H1 (cell line): ENCODE measurements at regions not wholly inside any gene's neighbourhood (a gene's known extent, or its start where the extent isn't known, plus 50 kb on each side); places are given as distances from the start of the nearest gene placed in this dataset.

Experiments
- ASH2L ChIP-seq: fragments of 200-600, 300-600 bp; sonication (generic); IDR thresholded peaks from one replicate; pipeline ENCODE4 v1.7.1; 2017; ENCODE audit warnings: low read length
- BCL11A ChIP-seq, 2 experiments: IDR thresholded peaks; one replicate each; pipeline ENCODE4 v1.6.1; 2011; ENCODE audit warnings: low read depth in 2 of 2, low read length in 2 of 2, mild to moderate bottlenecking in 2 of 2
- HDAC2 ChIP-seq, 2 experiments: fragments of 300-600 bp in 1 of 2; sonication (generic) in 1 of 2; IDR thresholded peaks; 2 replicates each; pipeline ENCODE4 v1.6.1; 2011 to 2012; ENCODE audit warnings: low read depth in 2 of 2, low read length in 2 of 2, mild to moderate bottlenecking in 2 of 2, moderate library complexity in 2 of 2, borderline replicate concordance in 1 of 2, inconsistent platforms in 1 of 2
- HDAC6 ChIP-seq: IDR thresholded peaks from one replicate; pipeline ENCODE4 v1.7.1; 2012; ENCODE audit warnings: low read depth, mild to moderate bottlenecking, inconsistent platforms, low read length, moderate library complexity
- KDM1A ChIP-seq: fragments of 200-600, 300-600 bp; sonication (generic); IDR thresholded peaks from 2 replicates; pipeline ENCODE4 v1.7.1; 2016; ENCODE audit warnings: mild to moderate bottlenecking, low read length, borderline replicate concordance
- MAX ChIP-seq: IDR thresholded peaks from 2 replicates; pipeline ENCODE4 v1.6.1; 2012; ENCODE audit warnings: inconsistent platforms
- PHF8 ChIP-seq: fragments of 200-600 bp; sonication (generic); conservative IDR thresholded peaks from 2 replicates; pipeline ENCODE4 v1.7.1; 2012; ENCODE audit warnings: low read depth, mild to moderate bottlenecking, inconsistent platforms, low read length, moderate library complexity
- TEAD4 ChIP-seq: IDR thresholded peaks from 2 replicates; pipeline ENCODE4 v1.6.1; 2012; ENCODE audit warnings: low read depth, low read length, inconsistent platforms, mixed read lengths
- YY1 ChIP-seq: IDR thresholded peaks from 2 replicates; pipeline ENCODE4 v1.6.1; 2011; ENCODE audit warnings: low read depth, mild to moderate bottlenecking, low read length
- TF ChIP-seq, protein P1 (sequence below): fragments of 300-600 bp; sonication (generic); IDR thresholded peaks from 2 replicates; pipeline ENCODE4 v1.7.1; 2012; ENCODE audit warnings: low read length, moderate library complexity, mild to moderate bottlenecking, inconsistent platforms; ENCODE audit not compliant: insufficient replicate concordance

DNA sequence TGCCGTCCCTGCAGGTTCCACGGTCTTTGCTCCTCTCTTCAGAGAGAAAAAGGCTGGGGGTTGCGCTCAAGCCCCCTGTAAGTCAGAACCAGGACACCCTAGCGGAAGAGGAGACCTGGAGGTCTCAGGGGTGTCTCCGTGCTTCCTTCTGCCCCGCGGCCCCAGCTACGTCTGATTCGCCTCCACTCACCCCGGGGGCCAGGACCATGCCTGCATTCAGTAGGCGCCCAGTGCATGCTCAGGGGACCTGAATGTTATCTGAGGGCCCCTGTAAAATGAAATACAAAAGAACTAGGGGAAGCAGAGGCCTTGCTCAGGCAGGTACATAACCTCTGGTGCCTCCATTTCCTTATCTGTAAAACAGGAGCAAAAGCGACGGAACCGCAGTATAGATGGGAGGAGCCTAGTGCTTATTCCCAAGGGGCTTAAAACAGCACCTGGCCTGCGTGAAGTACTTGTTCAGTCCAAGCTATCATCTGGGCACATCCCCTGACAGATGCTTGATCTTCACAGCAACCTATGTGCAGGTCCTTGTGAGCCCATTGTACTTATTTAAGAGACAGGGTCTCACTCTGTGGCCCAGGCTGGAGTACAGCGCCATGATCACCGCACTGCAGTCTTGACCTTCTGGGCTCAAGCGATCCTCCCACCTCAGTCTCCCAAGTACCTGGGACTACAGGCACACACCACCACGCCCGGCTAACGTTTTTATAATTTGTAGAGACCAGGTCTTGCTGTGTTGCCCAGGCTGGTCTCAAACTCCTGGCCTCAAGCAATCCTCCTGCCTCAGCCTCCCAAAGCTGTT lies 110.3 kb upstream of the NCOR2 start (continued):
- TF ChIP-seq, protein P1, sequence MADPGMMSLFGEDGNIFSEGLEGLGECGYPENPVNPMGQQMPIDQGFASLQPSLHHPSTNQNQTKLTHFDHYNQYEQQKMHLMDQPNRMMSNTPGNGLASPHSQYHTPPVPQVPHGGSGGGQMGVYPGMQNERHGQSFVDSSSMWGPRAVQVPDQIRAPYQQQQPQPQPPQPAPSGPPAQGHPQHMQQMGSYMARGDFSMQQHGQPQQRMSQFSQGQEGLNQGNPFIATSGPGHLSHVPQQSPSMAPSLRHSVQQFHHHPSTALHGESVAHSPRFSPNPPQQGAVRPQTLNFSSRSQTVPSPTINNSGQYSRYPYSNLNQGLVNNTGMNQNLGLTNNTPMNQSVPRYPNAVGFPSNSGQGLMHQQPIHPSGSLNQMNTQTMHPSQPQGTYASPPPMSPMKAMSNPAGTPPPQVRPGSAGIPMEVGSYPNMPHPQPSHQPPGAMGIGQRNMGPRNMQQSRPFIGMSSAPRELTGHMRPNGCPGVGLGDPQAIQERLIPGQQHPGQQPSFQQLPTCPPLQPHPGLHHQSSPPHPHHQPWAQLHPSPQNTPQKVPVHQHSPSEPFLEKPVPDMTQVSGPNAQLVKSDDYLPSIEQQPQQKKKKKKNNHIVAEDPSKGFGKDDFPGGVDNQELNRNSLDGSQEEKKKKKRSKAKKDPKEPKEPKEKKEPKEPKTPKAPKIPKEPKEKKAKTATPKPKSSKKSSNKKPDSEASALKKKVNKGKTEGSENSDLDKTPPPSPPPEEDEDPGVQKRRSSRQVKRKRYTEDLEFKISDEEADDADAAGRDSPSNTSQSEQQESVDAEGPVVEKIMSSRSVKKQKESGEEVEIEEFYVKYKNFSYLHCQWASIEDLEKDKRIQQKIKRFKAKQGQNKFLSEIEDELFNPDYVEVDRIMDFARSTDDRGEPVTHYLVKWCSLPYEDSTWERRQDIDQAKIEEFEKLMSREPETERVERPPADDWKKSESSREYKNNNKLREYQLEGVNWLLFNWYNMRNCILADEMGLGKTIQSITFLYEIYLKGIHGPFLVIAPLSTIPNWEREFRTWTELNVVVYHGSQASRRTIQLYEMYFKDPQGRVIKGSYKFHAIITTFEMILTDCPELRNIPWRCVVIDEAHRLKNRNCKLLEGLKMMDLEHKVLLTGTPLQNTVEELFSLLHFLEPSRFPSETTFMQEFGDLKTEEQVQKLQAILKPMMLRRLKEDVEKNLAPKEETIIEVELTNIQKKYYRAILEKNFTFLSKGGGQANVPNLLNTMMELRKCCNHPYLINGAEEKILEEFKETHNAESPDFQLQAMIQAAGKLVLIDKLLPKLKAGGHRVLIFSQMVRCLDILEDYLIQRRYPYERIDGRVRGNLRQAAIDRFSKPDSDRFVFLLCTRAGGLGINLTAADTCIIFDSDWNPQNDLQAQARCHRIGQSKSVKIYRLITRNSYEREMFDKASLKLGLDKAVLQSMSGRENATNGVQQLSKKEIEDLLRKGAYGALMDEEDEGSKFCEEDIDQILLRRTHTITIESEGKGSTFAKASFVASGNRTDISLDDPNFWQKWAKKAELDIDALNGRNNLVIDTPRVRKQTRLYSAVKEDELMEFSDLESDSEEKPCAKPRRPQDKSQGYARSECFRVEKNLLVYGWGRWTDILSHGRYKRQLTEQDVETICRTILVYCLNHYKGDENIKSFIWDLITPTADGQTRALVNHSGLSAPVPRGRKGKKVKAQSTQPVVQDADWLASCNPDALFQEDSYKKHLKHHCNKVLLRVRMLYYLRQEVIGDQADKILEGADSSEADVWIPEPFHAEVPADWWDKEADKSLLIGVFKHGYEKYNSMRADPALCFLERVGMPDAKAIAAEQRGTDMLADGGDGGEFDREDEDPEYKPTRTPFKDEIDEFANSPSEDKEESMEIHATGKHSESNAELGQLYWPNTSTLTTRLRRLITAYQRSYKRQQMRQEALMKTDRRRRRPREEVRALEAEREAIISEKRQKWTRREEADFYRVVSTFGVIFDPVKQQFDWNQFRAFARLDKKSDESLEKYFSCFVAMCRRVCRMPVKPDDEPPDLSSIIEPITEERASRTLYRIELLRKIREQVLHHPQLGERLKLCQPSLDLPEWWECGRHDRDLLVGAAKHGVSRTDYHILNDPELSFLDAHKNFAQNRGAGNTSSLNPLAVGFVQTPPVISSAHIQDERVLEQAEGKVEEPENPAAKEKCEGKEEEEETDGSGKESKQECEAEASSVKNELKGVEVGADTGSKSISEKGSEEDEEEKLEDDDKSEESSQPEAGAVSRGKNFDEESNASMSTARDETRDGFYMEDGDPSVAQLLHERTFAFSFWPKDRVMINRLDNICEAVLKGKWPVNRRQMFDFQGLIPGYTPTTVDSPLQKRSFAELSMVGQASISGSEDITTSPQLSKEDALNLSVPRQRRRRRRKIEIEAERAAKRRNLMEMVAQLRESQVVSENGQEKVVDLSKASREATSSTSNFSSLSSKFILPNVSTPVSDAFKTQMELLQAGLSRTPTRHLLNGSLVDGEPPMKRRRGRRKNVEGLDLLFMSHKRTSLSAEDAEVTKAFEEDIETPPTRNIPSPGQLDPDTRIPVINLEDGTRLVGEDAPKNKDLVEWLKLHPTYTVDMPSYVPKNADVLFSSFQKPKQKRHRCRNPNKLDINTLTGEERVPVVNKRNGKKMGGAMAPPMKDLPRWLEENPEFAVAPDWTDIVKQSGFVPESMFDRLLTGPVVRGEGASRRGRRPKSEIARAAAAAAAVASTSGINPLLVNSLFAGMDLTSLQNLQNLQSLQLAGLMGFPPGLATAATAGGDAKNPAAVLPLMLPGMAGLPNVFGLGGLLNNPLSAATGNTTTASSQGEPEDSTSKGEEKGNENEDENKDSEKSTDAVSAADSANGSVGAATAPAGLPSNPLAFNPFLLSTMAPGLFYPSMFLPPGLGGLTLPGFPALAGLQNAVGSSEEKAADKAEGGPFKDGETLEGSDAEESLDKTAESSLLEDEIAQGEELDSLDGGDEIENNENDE, result no peak
- TF ChIP-seq TEAD4, result no peak
- no peak for TF ChIP-seq ASH2L
- TF ChIP-seq PHF8, result no peak
- no peak for TF ChIP-seq HDAC6
- TF ChIP-seq YY1, result no peak
- no peak for TF ChIP-seq MAX
- TF ChIP-seq BCL11A (IDR thresholded peaks at IDR 0.05; ENCODE audit: low read depth in 2 of 2, low read length in 2 of 2), result no peak
- no peak for TF ChIP-seq KDM1A
- TF ChIP-seq HDAC2 (IDR thresholded peaks at IDR 0.05; ENCODE audit: borderline replicate concordance in 1 of 2, low read depth in 2 of 2, low read length in 2 of 2), result no peak
